HCT116 (cell line): ENCODE measurements at regions not wholly inside any gene's neighbourhood (a gene's known extent, or its start where the extent isn't known, plus 50 kb on each side); places are given as distances from the start of the nearest gene placed in this dataset.

ENCODE experiments used
- ATAC-seq: fragments of 200-7000 bp; cut with Tn5 transposase; 2 replicates; pipeline ENCODE4 v1.9.1; 2020; ENCODE audit warnings: mild to moderate bottlenecking, moderate library complexity
- BruUV-seq: library from RNA; stranded (reverse); fragments of 400-500 nt; replicated peaks from 2 replicates; lab custom pipeline; 2021; lab: Mats Ljungman, UMichigan
- CTCF ChIA-PET: fragments of 300-600 bp; sonication (Branson Sonifier 250); formaldehyde crosslinking; loops from one replicate; lab custom pipeline; 2021; ENCODE audit warnings: antibody characterized with exemption; lab: Charles Lee
- POLR2A ChIA-PET: fragments of 300-600, 350-600 bp; sonication (Branson Sonifier 250); formaldehyde crosslinking; loops from one replicate; lab custom pipeline; 2021; ENCODE audit warnings: antibody characterized with exemption; lab: Charles Lee
- RAD21 ChIA-PET, 2 experiments: fragments of 300-600 bp; sonication (Branson Sonifier 250); formaldehyde crosslinking; loops; one replicate each; lab custom pipeline; 2023; ENCODE audit warnings: low total read pairs in 2 of 2; ENCODE audit not compliant: uncharacterized antibody in 2 of 2, unreplicated experiment in 2 of 2, low non-redundant PET in 1 of 2; lab: Charles Lee
- DNase-seq: peaks from one replicate; pipeline ENCODE4 v3.0.0-alpha.2; 2010; ENCODE audit warnings: low read depth, low spot score
- H2AFZ ChIP-seq: fragments of 200-600 bp; shearing (Covaris generic), sonication (generic); 2 replicates; pipeline ENCODE4 v1.6.1; 2017; ENCODE audit warnings: low read depth, mixed run types, mixed read lengths, antibody characterized with exemption, low read length; ENCODE audit not compliant: poor library complexity, severe bottlenecking
- H3K27ac ChIP-seq: 2 replicates; pipeline ENCODE4 v1.5.1; 2012; ENCODE audit warnings: low read depth, low read length
- H3K27me3 ChIP-seq: fragments of 200-600 bp; sonication (generic); 2 replicates; pipeline ENCODE4 v1.6.1; 2016; ENCODE audit warnings: mixed run types, low read length, mixed read lengths; ENCODE audit not compliant: insufficient read depth
- H3K36me3 ChIP-seq, 2 experiments: fragments of 200-500 bp in 1 of 2; fragments of 200-600 bp in 1 of 2; sonication (Bioruptor generic) in 1 of 2; sonication (generic) in 1 of 2; 2 replicates each; pipeline versions ENCODE4 v1.5.1 to v1.6.1; 2014 to 2016; ENCODE audit warnings: low read length in 2 of 2, inconsistent platforms in 1 of 2, mixed read lengths in 1 of 2, mixed run types in 1 of 2; ENCODE audit not compliant: insufficient read depth in 2 of 2, control insufficient read depth in 1 of 2
- H3K4me1 ChIP-seq, 2 experiments: fragments of 200-600 bp in 1 of 2; sonication (generic) in 1 of 2; 2 replicates each; pipeline versions ENCODE4 v1.5.1 to v1.6.1; 2012 to 2017; ENCODE audit warnings: low read length in 2 of 2, inconsistent platforms in 1 of 2, mild to moderate bottlenecking in 1 of 2, mixed read lengths in 1 of 2, mixed run types in 1 of 2, moderate library complexity in 1 of 2; ENCODE audit not compliant: insufficient read depth in 2 of 2, control insufficient read depth in 1 of 2
- H3K4me2 ChIP-seq: fragments of 200-600 bp; sonication (generic); 2 replicates; pipeline ENCODE4 v1.6.1; 2017; ENCODE audit warnings: mixed run types, low read length, mixed read lengths
- H3K4me3 ChIP-seq, 2 experiments: fragments of 200-600 bp in 1 of 2; sonication (generic) in 1 of 2; replicated peaks in 1 of 2; 2 replicates each; pipeline ENCODE4 v1.5.1; 2011 to 2016; ENCODE audit warnings: low read length in 2 of 2, control low read depth in 1 of 2, low read depth in 1 of 2, mild to moderate bottlenecking in 1 of 2, mixed read lengths in 1 of 2, mixed run types in 1 of 2
- H3K79me2 ChIP-seq: fragments of 200-600 bp; sonication (generic); 2 replicates; pipeline ENCODE4 v1.6.1; 2017; ENCODE audit warnings: mild to moderate bottlenecking, mixed run types, low read length, moderate library complexity, mixed read lengths; ENCODE audit not compliant: insufficient read depth
- H3K9ac ChIP-seq: fragments of 200-600 bp; sonication (generic); 2 replicates; pipeline ENCODE4 v1.6.1; 2016; ENCODE audit warnings: low read length, mixed read lengths
- H3K9me2 ChIP-seq: fragments of 200-600 bp; sonication (generic), shearing (Covaris generic); 2 replicates; pipeline ENCODE4 v1.6.1; 2017; ENCODE audit warnings: mixed run types, mild to moderate bottlenecking, moderate library complexity; ENCODE audit not compliant: insufficient read depth
- H3K9me3 ChIP-seq, 2 experiments: fragments of 200-500 bp in 1 of 2; fragments of 200-600 bp in 1 of 2; sonication (Bioruptor generic) in 1 of 2; sonication (generic) in 1 of 2; 2 replicates each; pipeline ENCODE4 v1.6.1; 2014 to 2017; ENCODE audit warnings: low read length in 2 of 2, mixed read lengths in 2 of 2, inconsistent platforms in 1 of 2, low read depth in 1 of 2, mild to moderate bottlenecking in 1 of 2, mixed run types in 1 of 2, moderate library complexity in 1 of 2; ENCODE audit not compliant: control insufficient read depth in 1 of 2, insufficient read depth in 1 of 2
- H4K20me1 ChIP-seq: fragments of 200-600 bp; sonication (generic), shearing (Covaris generic); 2 replicates; pipeline ENCODE4 v1.6.1; 2017; ENCODE audit warnings: mixed run types, mild to moderate bottlenecking, moderate library complexity; ENCODE audit not compliant: insufficient read depth
- ATF3 ChIP-seq: IDR thresholded peaks from 2 replicates; pipeline ENCODE4 v1.6.1; 2012
- EGR1 ChIP-seq: IDR thresholded peaks from 2 replicates; pipeline ENCODE4 v1.6.1; 2012; ENCODE audit warnings: low read depth
- EZH2 ChIP-seq: fragments of 200-600 bp; sonication (generic); IDR thresholded peaks from 2 replicates; pipeline ENCODE4 v1.6.1; 2017; ENCODE audit warnings: antibody characterized with exemption, mixed run types
- EZH2phosphoT487 ChIP-seq: fragments of 200-600 bp; IDR thresholded peaks from 2 replicates; pipeline ENCODE4 v1.6.1; 2018; ENCODE audit warnings: antibody characterized with exemption, borderline replicate concordance
- FOSL1 ChIP-seq: IDR thresholded peaks from 2 replicates; pipeline ENCODE4 v1.6.1; 2012; ENCODE audit warnings: low read depth
- SIN3A ChIP-seq: IDR thresholded peaks from 2 replicates; pipeline ENCODE4 v1.6.1; 2012; ENCODE audit warnings: low read depth
- SP1 ChIP-seq: IDR thresholded peaks from 2 replicates; pipeline ENCODE4 v1.6.1; 2012; ENCODE audit warnings: low read depth
- SRF ChIP-seq: IDR thresholded peaks from 2 replicates; pipeline ENCODE4 v1.6.1; 2012; ENCODE audit warnings: low read depth
- TCF7L2 ChIP-seq: IDR thresholded peaks from 2 replicates; pipeline ENCODE4 v1.7.0; 2011; ENCODE audit warnings: borderline replicate concordance, inconsistent platforms; ENCODE audit not compliant: insufficient read depth, insufficient read length; ENCODE audit errors: extremely low read depth
- intact Hi-C: fragments of 100-400 bp; cut with micrococcal nuclease; formaldehyde crosslinking; loops from 2 replicates; pipeline ENCODE4 v1.10.0; 2022
- TF ChIP-seq, protein P1 (sequence below): IDR thresholded peaks from 2 replicates; pipeline ENCODE4 v1.6.1; 2011; ENCODE audit warnings: mild to moderate bottlenecking, low read length, moderate library complexity; ENCODE audit not compliant: insufficient replicate concordance; ENCODE audit errors: extremely low read depth

DNA sequence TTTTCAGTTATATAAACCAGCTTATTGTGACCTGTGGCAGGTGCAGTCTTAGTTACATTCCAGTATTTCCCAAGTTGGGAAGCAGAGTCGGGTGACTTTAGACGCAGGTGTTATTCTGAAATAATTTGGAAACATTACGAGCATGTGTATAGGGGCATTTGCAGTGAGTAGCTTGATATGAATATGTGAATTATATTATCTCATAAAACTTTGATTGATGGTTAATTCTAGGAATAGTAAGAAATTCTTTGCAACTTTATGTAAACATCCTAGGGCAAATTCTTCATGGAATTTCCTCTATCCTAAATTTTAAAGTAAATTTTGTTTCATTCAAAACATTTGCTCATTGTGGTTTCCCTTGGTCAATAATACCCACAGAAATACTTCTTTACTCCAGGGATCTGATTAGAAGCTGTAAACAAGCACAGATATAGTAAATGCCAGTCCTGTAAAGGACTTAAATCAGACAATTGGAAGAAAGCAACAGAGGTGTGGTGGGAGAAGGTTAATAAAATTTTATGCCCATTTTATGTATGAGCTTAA is 580.6 kb upstream of the CDH2 start:
- RAD21 ChIA-PET, result no interaction called here
- TF ChIP-seq FOSL1 (no peak), SIN3A (no peak), TCF7L2 (no peak), EZH2phosphoT487 (no peak), SP1 (no peak), ATF3 (no peak), SRF (no peak), EGR1 (no peak), EZH2 (no peak)
- TF ChIP-seq, protein P1, sequence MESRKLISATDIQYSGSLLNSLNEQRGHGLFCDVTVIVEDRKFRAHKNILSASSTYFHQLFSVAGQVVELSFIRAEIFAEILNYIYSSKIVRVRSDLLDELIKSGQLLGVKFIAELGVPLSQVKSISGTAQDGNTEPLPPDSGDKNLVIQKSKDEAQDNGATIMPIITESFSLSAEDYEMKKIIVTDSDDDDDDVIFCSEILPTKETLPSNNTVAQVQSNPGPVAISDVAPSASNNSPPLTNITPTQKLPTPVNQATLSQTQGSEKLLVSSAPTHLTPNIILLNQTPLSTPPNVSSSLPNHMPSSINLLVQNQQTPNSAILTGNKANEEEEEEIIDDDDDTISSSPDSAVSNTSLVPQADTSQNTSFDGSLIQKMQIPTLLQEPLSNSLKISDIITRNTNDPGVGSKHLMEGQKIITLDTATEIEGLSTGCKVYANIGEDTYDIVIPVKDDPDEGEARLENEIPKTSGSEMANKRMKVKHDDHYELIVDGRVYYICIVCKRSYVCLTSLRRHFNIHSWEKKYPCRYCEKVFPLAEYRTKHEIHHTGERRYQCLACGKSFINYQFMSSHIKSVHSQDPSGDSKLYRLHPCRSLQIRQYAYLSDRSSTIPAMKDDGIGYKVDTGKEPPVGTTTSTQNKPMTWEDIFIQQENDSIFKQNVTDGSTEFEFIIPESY, result no peak
- no peak overlapping the region for H3K4me2 ChIP-seq

More for the DNA sequence above, 580.6 kb upstream of the CDH2 start:
- no TSS peak for BruUV-seq
- DNase-seq (no peak), ATAC-seq (no peak)
- CTCF ChIA-PET, result no interaction called here
- no peaks in the 10 kb centered on the region for H3K27me3 ChIP-seq
- H3K4me1 ChIP-seq, result no peaks in the 10 kb centered on the region
- no peaks in the 10 kb centered on the region for H3K36me3 ChIP-seq
- H3K79me2 ChIP-seq, result no peaks in the 10 kb centered on the region
- H4K20me1 ChIP-seq, result no peaks in the 10 kb centered on the region
- H3K27ac ChIP-seq, result no peak overlapping the region
- intact Hi-C loops, result no loop called here
- no peaks in the 10 kb centered on the region for H3K9me2 ChIP-seq
- no peak overlapping the region for H3K4me3 ChIP-seq
- no peak overlapping the region for H2AFZ ChIP-seq
- POLR2A ChIA-PET, result no interaction called here
- H3K9ac ChIP-seq, result no peak overlapping the region
- H3K9me3 ChIP-seq, result no peaks in the 10 kb centered on the region
